DOHH2 (cell line): ENCODE measurements at regions not wholly inside any gene's neighbourhood (a gene's known extent, or its start where the extent isn't known, plus 50 kb on each side); places are given as distances from the start of the nearest gene placed in this dataset.

Experiments
- H3F3A ChIP-seq: fragments of 200-600 bp; sonication (generic), shearing (Covaris generic); 2 replicates; pipeline ENCODE4 v1.6.0; 2016; ENCODE audit warnings: antibody characterized with exemption, mild to moderate bottlenecking; ENCODE audit not compliant: control insufficient read depth, insufficient read depth
- H3K27ac ChIP-seq: fragments of 200-600 bp; sonication (generic); 2 replicates; pipeline ENCODE4 v1.5.1; 2014; ENCODE audit warnings: low read depth, mild to moderate bottlenecking, low read length, moderate library complexity
- H3K27me3 ChIP-seq: fragments of 200-600 bp; sonication (generic); 2 replicates; pipeline ENCODE4 v1.6.1; 2014; ENCODE audit warnings: mild to moderate bottlenecking, low read length, mixed read lengths; ENCODE audit not compliant: control insufficient read depth
- H3K36me3 ChIP-seq: fragments of 200-600 bp; sonication (generic); 2 replicates; pipeline ENCODE4 v1.6.1; 2014; ENCODE audit warnings: mild to moderate bottlenecking, low read length, moderate library complexity, mixed read lengths; ENCODE audit not compliant: control insufficient read depth
- H3K4me1 ChIP-seq: fragments of 200-600 bp; sonication (generic); 2 replicates; pipeline ENCODE4 v1.6.1; 2014; ENCODE audit warnings: mild to moderate bottlenecking, low read length, mixed read lengths; ENCODE audit not compliant: control insufficient read depth
- H3K4me2 ChIP-seq: fragments of 200-600 bp; sonication (generic); 2 replicates; pipeline ENCODE4 v1.6.0; 2014; ENCODE audit warnings: mild to moderate bottlenecking, low read length, moderate library complexity
- H3K4me3 ChIP-seq: fragments of 200-600 bp; sonication (generic); 2 replicates; pipeline ENCODE4 v1.5.1; 2014; ENCODE audit warnings: mild to moderate bottlenecking, low read length, mixed read lengths
- H3K79me2 ChIP-seq: fragments of 200-600 bp; sonication (generic); 2 replicates; pipeline ENCODE4 v1.6.1; 2014; ENCODE audit warnings: mild to moderate bottlenecking, low read length, mixed read lengths; ENCODE audit not compliant: control insufficient read depth
- H3K9me2 ChIP-seq: fragments of 200-600 bp; sonication (generic); replicated peaks from 2 replicates; pipeline ENCODE4 v1.6.1; 2014; ENCODE audit warnings: mild to moderate bottlenecking, low read length, mixed read lengths; ENCODE audit not compliant: control insufficient read depth
- H3K9me3 ChIP-seq: fragments of 200-600 bp; sonication (generic); 2 replicates; pipeline ENCODE4 v1.6.1; 2014; ENCODE audit warnings: antibody characterized with exemption, low read length, mixed read lengths; ENCODE audit not compliant: control insufficient read depth, insufficient read depth
- H4K20me1 ChIP-seq: fragments of 200-600 bp; sonication (generic); 2 replicates; pipeline ENCODE4 v1.6.0; 2014; ENCODE audit warnings: low read depth, mild to moderate bottlenecking, antibody characterized with exemption, low read length, moderate library complexity; ENCODE audit not compliant: control insufficient read depth, insufficient read depth
- CTCF ChIP-seq: fragments of 200-600 bp; sonication (generic); IDR thresholded peaks from one replicate; pipeline ENCODE4 v1.5.1; 2014; ENCODE audit warnings: antibody characterized with exemption, mild to moderate bottlenecking, low read depth, low read length; ENCODE audit not compliant: poor library complexity, severe bottlenecking
- EZH2phosphoT487 ChIP-seq: fragments of 200-600 bp; sonication (generic); IDR thresholded peaks from 2 replicates; pipeline ENCODE4 v1.6.1; 2017; ENCODE audit warnings: borderline replicate concordance, mild to moderate bottlenecking, antibody characterized with exemption, low read length, moderate library complexity, mixed read lengths

- Histone ChIP-seq H3K4me2 (no peak overlapping the region), H3K4me3 (no peak overlapping the region), H3K9me3 (no peaks in the 10 kb centered on the region), H3K27ac (no peak overlapping the region), H3K36me3 (no peaks in the 10 kb centered on the region), H3F3A (no peaks in the 10 kb centered on the region), H3K79me2 (no peaks in the 10 kb centered on the region), H4K20me1 (no peaks in the 10 kb centered on the region), H3K9me2 (no peaks in the 10 kb centered on the region), H3K27me3 (peaks cover 22% of the 10 kb centered on the region; the same call in 1 of the 2 replicates), H3K4me1 (no peaks in the 10 kb centered on the region)
- no peak for TF ChIP-seq EZH2phosphoT487
- no peak for TF ChIP-seq CTCF
Observed at GRCh38 chr3:72658466-72659100, 189.7 kb downstream of the SHQ1 start.

- H3K4me3 ChIP-seq, result no peak overlapping the region
Observed at GRCh38 chr3:72657666-72658065, 190.6 kb downstream of the SHQ1 start.

GRCh38 chr3:72655723-72656122 is 192.5 kb downstream of the SHQ1 start:
- Histone ChIP-seq H3K4me2 (no peak overlapping the region), H3K9me3 (no peaks in the 10 kb centered on the region), H4K20me1 (no peaks in the 10 kb centered on the region), H3K79me2 (no peaks in the 10 kb centered on the region), H3K4me3 (no peak overlapping the region), H3K27me3 (peaks cover 27% of the 10 kb centered on the region; the same call in 1 of the 2 replicates), H3K4me1 (no peaks in the 10 kb centered on the region), H3F3A (no peaks in the 10 kb centered on the region), H3K9me2 (no peaks in the 10 kb centered on the region), H3K36me3 (no peaks in the 10 kb centered on the region), H3K27ac (no peak overlapping the region)
- peak; percentile 75 for TF ChIP-seq CTCF
- no peak for TF ChIP-seq EZH2phosphoT487

More at GRCh38 chr3:72657666-72658065, 190.6 kb downstream of the SHQ1 start:
- H3K27me3 ChIP-seq, result peaks cover 27% of the 10 kb centered on the region; the same call in 1 of the 2 replicates
- no peaks in the 10 kb centered on the region for H3K9me2 ChIP-seq
- no peaks in the 10 kb centered on the region for H3K9me3 ChIP-seq
- no peaks in the 10 kb centered on the region for H4K20me1 ChIP-seq
- no peak overlapping the region for H3K4me2 ChIP-seq
- H3K4me1 ChIP-seq, result no peaks in the 10 kb centered on the region
- TF ChIP-seq EZH2phosphoT487, result no peak
- no peak for TF ChIP-seq CTCF
- no peaks in the 10 kb centered on the region for H3F3A ChIP-seq
- no peaks in the 10 kb centered on the region for H3K36me3 ChIP-seq
- H3K79me2 ChIP-seq, result no peaks in the 10 kb centered on the region
- no peak overlapping the region for H3K27ac ChIP-seq
